ENCODE measurements at regions not wholly inside any gene's neighbourhood (a gene's known extent, or its start where the extent isn't known, plus 50 kb on each side); places are given as distances from the start of the nearest gene placed in this dataset.
"Not testable (repeated sequence)": the region's sequence is repeated elsewhere in the genome, so short reads cannot be mapped to it uniquely, and the experiment has no call there.

DNA sequence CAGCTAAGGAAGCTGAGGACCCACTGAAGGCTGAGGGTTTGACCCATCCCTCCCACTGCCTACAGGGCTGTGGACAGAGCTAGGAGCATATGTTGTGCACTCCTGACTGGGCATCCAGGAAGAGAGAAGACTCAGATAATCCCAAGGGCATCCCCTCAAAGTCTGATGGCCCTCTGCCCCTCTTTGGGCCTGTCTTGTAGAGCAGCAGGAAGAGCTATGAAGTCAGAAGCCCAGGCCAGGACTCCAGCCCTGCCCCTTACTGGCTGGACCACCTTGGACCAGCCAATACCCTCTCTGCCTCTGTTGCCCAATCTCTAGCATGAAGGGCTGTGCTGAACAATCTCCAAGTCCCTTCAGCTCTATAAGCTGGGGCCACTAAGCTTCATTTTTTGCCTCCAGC lies 210.8 kb downstream of the RPLP1 start:
- POLR2A ChIA-PET, result no interaction called here
- CTCF ChIA-PET, result interaction anchor here (1.0 kb wide), 1 partner anchor 188 kb away, joined by 4 read pairs; no protein-coding TSS in a partner anchor

- ChIA-PET POLR2A (no interaction called here), CTCF (interaction anchor here (1.0 kb wide), 1 partner anchor 188 kb away, joined by 4 read pairs; no protein-coding TSS in a partner anchor)
Observed at GRCh38 chr15:69663982-69664381, 211.4 kb downstream of the RPLP1 start.

- CTCF ChIA-PET, result no interaction called here
- POLR2A ChIA-PET, result no interaction called here
Observed at GRCh38 chr15:69664572-69665571, 212.3 kb downstream of the RPLP1 start.

GRCh38 chr15:69665641-69666111 lies 213.1 kb downstream of the RPLP1 start:
- POLR2A ChIA-PET, result no interaction called here

DNA sequence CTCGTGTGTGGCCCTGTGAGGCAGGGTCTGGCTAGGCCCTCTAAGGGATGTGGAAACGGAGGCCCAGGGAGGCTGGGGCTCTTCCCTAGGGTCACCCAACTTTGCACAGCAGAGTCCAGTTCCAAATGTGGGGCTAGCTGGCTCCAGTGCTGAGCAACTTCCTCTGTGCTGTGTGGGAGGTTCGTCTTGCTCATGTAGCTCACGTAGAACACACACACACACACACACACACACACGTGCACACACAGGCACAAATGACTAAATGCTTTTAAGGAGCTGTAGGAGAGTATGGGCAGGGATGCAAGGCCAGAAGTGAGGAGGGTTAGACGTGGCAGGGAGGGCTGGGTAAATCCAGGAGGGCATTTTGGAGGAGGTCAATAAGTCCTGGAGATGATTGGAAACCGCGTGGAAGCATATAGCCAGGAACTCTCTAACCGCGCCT lies 213.8 kb downstream of the RPLP1 start:
- ChIA-PET CTCF (no interaction called here), POLR2A (no interaction called here)

More at GRCh38 chr15:69665641-69666111, 213.1 kb downstream of the RPLP1 start:
- CTCF ChIA-PET, result no interaction called here

DNA sequence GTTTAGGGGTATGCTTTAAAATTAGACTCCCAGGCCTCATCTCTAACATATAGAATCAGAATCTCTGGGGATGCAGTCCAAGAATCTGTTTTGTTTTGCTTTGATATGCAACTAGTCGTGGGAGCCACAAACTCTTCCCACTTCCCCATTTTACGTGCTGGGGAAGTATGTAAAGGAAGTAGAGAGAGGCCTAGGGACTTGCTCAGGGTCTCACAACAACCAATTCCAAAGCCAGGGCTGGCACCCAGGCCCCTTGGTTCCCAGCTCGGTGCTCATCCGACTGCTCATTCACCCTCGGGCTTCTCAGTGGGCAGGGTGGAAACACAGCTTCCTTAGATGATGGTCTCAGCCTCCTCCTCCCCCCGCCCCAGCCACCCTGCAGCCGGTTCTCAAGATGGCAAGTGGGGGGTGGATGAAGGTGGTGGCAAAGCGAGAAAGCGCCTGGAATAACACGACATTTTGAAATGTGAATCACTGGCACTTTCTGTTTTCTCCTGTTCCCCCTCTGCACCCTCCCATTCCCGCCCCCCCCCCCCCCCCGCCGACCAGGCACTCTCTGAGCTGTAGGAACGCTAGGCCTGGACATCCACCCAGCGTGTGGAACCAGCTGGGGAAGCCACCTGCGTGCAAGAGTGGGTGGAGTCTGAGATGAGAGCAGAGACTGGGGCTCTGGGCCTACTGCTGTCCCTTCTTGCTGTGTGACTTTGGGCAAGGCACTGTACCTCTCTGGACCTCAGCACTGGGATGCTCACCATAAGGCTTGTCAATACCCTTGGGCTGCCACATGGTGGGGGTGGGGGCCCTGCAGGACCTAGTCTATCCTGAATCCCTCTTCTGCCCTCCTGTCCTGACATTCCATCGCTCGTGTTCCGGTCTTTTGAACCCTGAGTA lies 214.5 kb downstream of the RPLP1 start:
- POLR2A ChIA-PET, result no interaction called here
- CTCF ChIA-PET, result no interaction called here

DNA sequence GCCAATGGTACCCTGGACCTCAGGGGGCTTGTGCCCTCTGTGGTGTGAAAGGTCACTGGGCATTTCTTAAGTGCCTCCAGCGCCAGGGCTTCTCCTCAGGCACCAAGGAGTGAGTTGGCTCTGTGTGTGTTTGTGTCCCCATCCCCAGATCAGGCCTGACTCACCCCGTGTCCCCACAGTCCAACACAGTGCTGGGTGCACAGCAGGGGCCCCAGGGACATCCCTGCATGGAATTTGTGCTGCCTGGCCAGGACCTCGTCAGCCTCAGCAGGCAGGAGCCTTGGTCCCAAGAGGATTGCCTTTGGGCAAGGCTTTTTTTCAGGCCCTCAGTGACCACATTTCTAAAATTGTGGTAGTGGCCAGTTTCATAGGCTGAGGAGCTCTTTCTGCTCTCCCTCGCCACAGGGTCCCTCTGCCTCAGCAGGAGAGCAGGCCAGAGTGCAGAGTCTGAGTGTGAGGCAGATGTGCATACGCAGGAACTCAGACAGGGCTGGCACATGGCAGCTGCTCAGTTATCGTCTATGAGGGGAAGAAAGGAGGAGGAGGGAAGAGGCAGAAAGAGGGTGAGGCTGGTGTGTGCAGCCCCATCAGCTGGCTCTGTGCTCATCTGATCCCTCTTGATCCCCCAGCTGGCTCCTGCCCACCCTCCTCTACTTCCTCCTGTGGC lies 215.6 kb downstream of the RPLP1 start:
- POLR2A ChIA-PET, result interaction anchor here (1.1 kb wide), 1 partner anchor 12 kb away, joined by 3 read pairs; no protein-coding TSS in a partner anchor

GRCh38 chr15:69668963-69669362 lies 216.3 kb downstream of the RPLP1 start:
- CTCF ChIA-PET, result no interaction called here

More for the DNA sequence above, 215.6 kb downstream of the RPLP1 start:
- CTCF ChIA-PET, result no interaction called here

DNA sequence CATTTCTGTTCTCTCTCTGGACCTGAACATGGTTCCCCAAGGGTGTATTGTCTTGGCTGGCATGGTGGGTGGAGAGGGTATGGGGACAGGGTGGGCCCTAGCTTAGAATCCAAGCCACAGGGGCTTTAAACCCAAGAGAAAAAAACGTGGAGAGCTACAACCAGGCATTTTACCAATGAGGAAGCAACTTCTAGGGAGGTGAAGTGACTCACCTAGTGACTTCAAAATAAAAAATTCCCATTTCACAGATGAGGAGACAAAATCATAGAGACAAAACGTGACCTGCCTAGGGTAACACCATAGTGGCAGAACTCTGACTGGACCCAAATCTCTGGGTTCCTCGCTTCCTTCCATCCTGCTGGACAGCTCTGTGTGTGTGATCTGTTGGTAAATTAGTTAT lies 216.8 kb downstream of the RPLP1 start:
- ChIA-PET POLR2A (interaction anchor here (1.1 kb wide), 1 partner anchor 11 kb away, joined by 3 read pairs; no protein-coding TSS in a partner anchor), CTCF (no interaction called here)

More at GRCh38 chr15:69668963-69669362, 216.3 kb downstream of the RPLP1 start:
- POLR2A ChIA-PET, result interaction anchor here (1.1 kb wide), 1 partner anchor 11 kb away, joined by 3 read pairs; no protein-coding TSS in a partner anchor

- ChIA-PET POLR2A (no interaction called here), CTCF (interaction anchor here (0.7 kb wide), 1 partner anchor 12 kb away, joined by 3 read pairs; no protein-coding TSS in a partner anchor)
Observed at GRCh38 chr15:69673291-69673881, 220.8 kb downstream of the RPLP1 start.

GRCh38 chr15:69675731-69676130 lies 223.1 kb downstream of the RPLP1 start:
- CTCF ChIA-PET, result no interaction called here
- POLR2A ChIA-PET, result no interaction called here

DNA sequence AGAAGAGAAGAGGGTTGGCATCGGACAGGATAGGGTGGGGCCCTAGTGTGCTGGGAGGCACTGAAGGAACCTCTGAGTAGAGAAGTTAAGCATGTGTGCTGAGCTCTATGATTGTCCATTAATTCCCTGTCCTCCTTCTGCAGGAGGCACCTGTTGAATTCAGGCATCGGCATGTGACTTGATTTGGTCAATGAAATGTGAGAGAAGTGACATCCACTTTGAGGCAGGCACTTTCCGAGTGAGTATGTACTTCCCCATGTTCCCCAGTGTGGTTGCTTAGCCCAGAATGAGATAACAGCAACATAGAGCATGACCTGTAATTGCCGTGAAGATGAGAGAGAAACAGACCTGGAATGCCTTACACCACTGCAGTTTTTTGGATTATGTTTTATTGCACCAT lies 224.8 kb downstream of the RPLP1 start:
- POLR2A ChIA-PET, result no interaction called here
- CTCF ChIA-PET, result no interaction called here

GRCh38 chr15:69679623-69680228 lies 227.1 kb downstream of the RPLP1 start:
- CTCF ChIA-PET, result interaction anchor here (0.9 kb wide), 1 partner anchor 9 kb away, joined by 3 read pairs; no protein-coding TSS in a partner anchor
- POLR2A ChIA-PET, result interaction anchor here (0.9 to 1.3 kb wide), 2 partner anchors 11 to 14 kb away, joined by 3 read pairs; no protein-coding TSS in a partner anchor

DNA sequence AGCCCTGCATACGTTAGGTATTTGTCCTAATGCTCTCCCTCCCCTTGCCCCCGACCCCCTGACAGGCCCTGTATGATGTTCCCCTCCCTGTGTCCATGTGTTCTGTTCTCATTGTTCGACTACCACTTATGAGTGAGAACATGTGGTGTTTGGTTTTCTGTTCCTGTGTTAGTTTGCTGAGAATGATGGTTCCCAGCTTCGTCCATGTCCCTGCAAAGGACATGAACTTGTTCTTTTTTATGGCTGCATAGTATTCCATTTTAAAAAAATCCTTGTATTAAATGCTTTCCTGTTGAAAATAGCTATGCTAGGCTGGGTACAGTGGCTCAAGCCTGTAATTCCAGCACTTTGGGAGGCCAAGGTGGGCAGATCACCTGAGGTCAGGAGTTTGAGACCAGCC lies 232.2 kb downstream of the RPLP1 start:
- CTCF ChIA-PET, result interaction anchor here (1.2 kb wide), 1 partner anchor 12 kb away, joined by 3 read pairs; no protein-coding TSS in a partner anchor
- POLR2A ChIA-PET, result not testable (repeated sequence)

- POLR2A ChIA-PET, result interaction anchor here (0.6 kb wide), 1 partner anchor 819 kb away, joined by 3 read pairs; no protein-coding TSS in a partner anchor
Observed at GRCh38 chr15:69685512-69686452, 233.2 kb downstream of the RPLP1 start.

DNA sequence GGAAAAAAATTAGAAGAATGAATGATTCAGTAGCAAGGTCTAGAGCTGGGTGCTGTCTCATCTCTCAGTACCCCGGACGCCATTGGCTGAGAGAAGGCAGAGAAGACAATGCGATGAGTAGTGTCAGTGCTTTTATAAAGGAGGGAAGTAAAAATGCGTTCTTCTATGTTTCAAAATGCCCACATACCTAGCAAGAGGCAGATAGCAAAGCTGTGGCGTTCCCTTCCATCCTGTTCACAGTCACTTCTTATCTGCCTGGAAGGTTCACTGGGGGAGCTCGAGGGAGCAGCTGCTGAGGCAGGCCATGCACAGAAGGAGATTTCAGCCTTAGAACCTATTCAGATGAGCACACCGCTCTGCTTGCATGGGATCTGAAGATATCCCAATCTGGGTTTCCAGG lies 234.0 kb downstream of the RPLP1 start:
- ChIA-PET POLR2A (interaction anchor here (0.5 kb wide), 1 partner anchor 225 kb away, joined by 3 read pairs; no protein-coding TSS in a partner anchor), CTCF (no interaction called here)

More at GRCh38 chr15:69685512-69686452, 233.2 kb downstream of the RPLP1 start:
- CTCF ChIA-PET, result interaction anchor here (0.6 to 1.2 kb wide), 2 partner anchors 13 to 566 kb away, joined by 3 read pairs; no protein-coding TSS in a partner anchor

GRCh38 chr15:69689133-69689532 lies 236.5 kb downstream of the RPLP1 start:
- POLR2A ChIA-PET, result no interaction called here

More at GRCh38 chr15:69689133-69689532, 236.5 kb downstream of the RPLP1 start:
- CTCF ChIA-PET, result interaction anchor here (1.0 kb wide), 1 partner anchor 9 kb away, joined by 3 read pairs; no protein-coding TSS in a partner anchor

Measured in activated CD8-positive, alpha-beta memory T cell treated with anti-CD3 and anti-CD28 coated beads for 36 hours (primary cell).